ENCODE measurements at regions not wholly inside any gene's neighbourhood (a gene's known extent, or its start where the extent isn't known, plus 50 kb on each side); places are given as distances from the start of the nearest gene placed in this dataset.

GRCh38 chr3:137207616-137208015, 249.8 kb downstream of the IL20RB start:
- DNase-seq, result no peak

- no peak for DNase-seq
These were observed 259.9 kb downstream of the IL20RB start for GRCh38 chr3:137217733-137218132.

- no peak for DNase-seq
These were observed 262.1 kb downstream of the IL20RB start for GRCh38 chr3:137219801-137220445.

GRCh38 chr3:137222736-137223225, 265.0 kb downstream of the IL20RB start:
- no peak for DNase-seq

GRCh38 chr3:137224464-137224863, 266.7 kb downstream of the IL20RB start:
- no peak for DNase-seq

GRCh38 chr3:137242836-137243400, 285.1 kb downstream of the IL20RB start:
- no peak for DNase-seq

GRCh38 chr3:137246491-137246890, 288.7 kb downstream of the IL20RB start:
- no peak for DNase-seq

- no peak for DNase-seq
These were observed 291.6 kb downstream of the IL20RB start for GRCh38 chr3:137249311-137249940.

GRCh38 chr3:137259089-137259488, 301.3 kb downstream of the IL20RB start:
- DNase-seq, result no peak

- no peak for DNase-seq
These were observed 301.9 kb downstream of the IL20RB start for GRCh38 chr3:137259701-137260100.

- no peak for DNase-seq
These were observed 306.5 kb downstream of the IL20RB start for GRCh38 chr3:137264071-137264820.

- no peak for DNase-seq
These were observed 307.1 kb downstream of the IL20RB start for GRCh38 chr3:137264843-137265330.

GRCh38 chr3:137282871-137283270, 325.1 kb downstream of the IL20RB start:
- DNase-seq, result no peak

GRCh38 chr3:137285924-137286323, 328.1 kb downstream of the IL20RB start:
- no peak for DNase-seq

GRCh38 chr3:137293086-137293485, 335.3 kb downstream of the IL20RB start:
- DNase-seq, result no peak

GRCh38 chr3:137294139-137294538, 336.4 kb downstream of the IL20RB start:
- no peak for DNase-seq

- DNase-seq, result no peak
These were observed 337.1 kb downstream of the IL20RB start for GRCh38 chr3:137294839-137295238.

- DNase-seq, result no peak
These were observed 337.6 kb downstream of the IL20RB start for GRCh38 chr3:137295336-137295735.

GRCh38 chr3:137296116-137296515, 338.3 kb downstream of the IL20RB start:
- no peak for DNase-seq

GRCh38 chr3:137297770-137298169, 340.0 kb downstream of the IL20RB start:
- DNase-seq, result no peak

GRCh38 chr3:137300703-137301102, 342.9 kb downstream of the IL20RB start:
- DNase-seq, result no peak

- no peak for DNase-seq
These were observed 346.7 kb downstream of the IL20RB start for GRCh38 chr3:137304313-137305056.

GRCh38 chr3:137324114-137324513, 366.3 kb downstream of the IL20RB start:
- DNase-seq, result no peak
